Cardiac fibroblast (primary cell): ENCODE measurements at regions not wholly inside any gene's neighbourhood (a gene's known extent, or its start where the extent isn't known, plus 50 kb on each side); places are given as distances from the start of the nearest gene placed in this dataset.

Experiments used
- DNase-seq, 2 donors: peaks; one replicate each; pipeline versions ENCODE4 v3.0.0 to v3.0.0-alpha.2; 2010; ENCODE audit warnings: low read depth in 2 of 2
- H3K4me3 ChIP-seq, 2 donors: replicated peaks in 1 of 2; 1 replicate in 1 of 2; 2 replicates in 1 of 2; pipeline ENCODE4 v1.5.1; 2011; ENCODE audit warnings: low read depth in 2 of 2, low read length in 2 of 2, mild to moderate bottlenecking in 2 of 2, moderate library complexity in 1 of 2
- CTCF ChIP-seq: IDR thresholded peaks from one replicate; pipeline ENCODE4 v1.5.1; 2011; ENCODE audit warnings: low read depth, mild to moderate bottlenecking, low read length, inconsistent platforms

- no peak overlapping the region for H3K4me3 ChIP-seq
- DNase-seq: no peak
- no peak for TF ChIP-seq CTCF
Measured at GRCh38 chrX:18051690-18052089, 169.0 kb downstream of the BEND2 start.

- TF ChIP-seq CTCF: no peak
Measured at GRCh38 chrX:18047491-18047890, 173.2 kb downstream of the BEND2 start.

DNA sequence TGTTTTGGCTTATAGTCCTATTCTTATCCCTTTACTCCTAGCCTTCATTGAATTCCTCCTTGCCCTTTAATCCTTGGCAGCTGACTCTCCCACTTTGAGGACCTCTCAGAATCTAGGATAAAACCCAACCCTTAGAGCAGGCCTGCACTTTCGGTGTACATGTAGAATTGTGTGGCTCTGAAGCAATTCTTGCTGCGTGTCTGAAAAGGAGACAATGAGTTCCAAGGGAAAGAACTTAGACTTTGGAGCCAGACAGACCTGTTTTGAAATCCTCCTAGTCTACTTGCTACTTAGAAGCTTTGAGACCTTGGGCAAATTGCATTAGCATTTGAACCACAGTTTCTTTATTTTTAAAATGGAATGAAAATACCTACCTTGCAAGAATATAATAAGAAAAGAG, 175.2 kb downstream of the BEND2 start:
- no peak for TF ChIP-seq CTCF
- no peak for DNase-seq
- no peak overlapping the region for H3K4me3 ChIP-seq

More at GRCh38 chrX:18047491-18047890, 173.2 kb downstream of the BEND2 start:
- DNase-seq: no peak
- no peak overlapping the region for H3K4me3 ChIP-seq

DNA sequence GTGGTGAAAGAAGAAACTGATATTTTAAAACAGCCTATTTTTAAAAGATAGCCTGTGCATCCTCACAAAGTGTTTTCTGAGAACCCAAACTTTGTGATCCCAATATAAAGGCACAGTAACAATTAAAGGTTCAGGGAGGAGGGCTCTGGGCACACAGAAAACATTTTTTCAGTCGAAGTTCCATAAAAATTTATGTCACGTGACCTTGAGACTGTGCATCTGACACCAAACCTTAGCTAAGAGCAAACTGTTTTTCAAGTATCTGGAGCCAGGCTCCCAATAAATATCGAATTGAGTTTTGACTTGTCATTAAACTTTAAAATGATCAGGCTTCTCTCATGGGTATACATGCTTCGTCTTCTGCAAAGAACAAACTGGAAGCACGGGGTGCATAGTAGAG, 177.9 kb downstream of the BEND2 start:
- no peak for TF ChIP-seq CTCF
- no peak overlapping the region for H3K4me3 ChIP-seq
- no peak for DNase-seq

DNA sequence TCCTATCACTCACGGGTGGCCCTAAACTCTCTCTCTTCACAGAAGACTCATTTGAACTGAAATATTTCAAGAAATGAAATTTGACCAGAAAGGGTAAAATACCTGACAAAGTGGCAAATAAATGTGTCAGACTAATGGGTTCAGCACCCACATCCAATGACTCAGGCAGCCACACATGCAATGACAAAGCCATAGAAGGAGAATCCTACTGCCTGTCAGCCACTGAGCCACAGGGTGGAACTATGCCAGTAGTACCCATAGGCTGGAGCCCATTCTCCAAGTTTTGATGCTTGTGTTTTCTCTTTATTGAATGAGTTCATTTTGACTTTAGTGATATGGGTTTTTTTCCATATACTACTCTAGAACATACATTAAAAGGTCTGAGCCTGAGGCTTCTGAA, 179.0 kb downstream of the BEND2 start:
- no peak for TF ChIP-seq CTCF
- no peak for DNase-seq
- H3K4me3 ChIP-seq: no peak overlapping the region

DNA sequence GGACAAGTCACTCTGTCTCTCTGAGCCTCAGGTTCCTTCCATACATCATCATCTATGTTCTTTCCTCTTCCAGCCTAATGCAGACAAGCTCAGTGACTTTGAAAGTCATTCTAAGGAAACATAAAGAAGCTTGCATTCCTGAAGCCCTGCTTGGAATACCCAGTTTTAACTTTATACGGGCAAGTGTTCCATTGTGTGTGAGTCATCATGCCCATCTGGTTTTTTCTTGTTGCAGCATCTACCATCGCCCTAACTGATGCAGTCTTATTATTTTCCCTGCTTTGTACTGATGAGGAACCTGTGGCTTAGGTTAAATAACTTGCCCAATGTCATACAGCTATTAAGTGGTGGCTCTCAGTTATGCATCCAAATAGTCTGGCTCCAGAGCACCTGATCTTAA, 177.9 kb upstream of the RAI2 start:
- DNase-seq: no peak
- no peak overlapping the region for H3K4me3 ChIP-seq
- TF ChIP-seq CTCF: no peak

GRCh38 chrX:18036394-18036793, 175.3 kb upstream of the RAI2 start:
- no peak for DNase-seq
- no peak overlapping the region for H3K4me3 ChIP-seq
- no peak for TF ChIP-seq CTCF
